ENCODE measurements at regions not wholly inside any gene's neighbourhood (a gene's known extent, or its start where the extent isn't known, plus 50 kb on each side); places are given as distances from the start of the nearest gene placed in this dataset.

- Histone ChIP-seq H3K9me3 (ENCODE audit: control insufficient read depth, insufficient read depth, low read depth, low read length) (no peaks in the 10 kb centered on the region), H3K4me3 (ENCODE audit: low read depth, low read length) (no peak overlapping the region), H3K4me1 (ENCODE audit: control insufficient read depth, insufficient read depth, low read length) (no peaks in the 10 kb centered on the region), H3K27ac (ENCODE audit: low read depth, low read length) (no peak overlapping the region), H3K36me3 (ENCODE audit: control insufficient read depth, insufficient read depth, low read length) (no peaks in the 10 kb centered on the region), H3K9ac (ENCODE audit: low read length) (no peak overlapping the region), H3K27me3 (ENCODE audit: control insufficient read depth, insufficient read depth, low read length) (no peaks in the 10 kb centered on the region)
Observed at GRCh38 chr13:40017662-40018262, 362.3 kb downstream of the COG6 start.

DNA sequence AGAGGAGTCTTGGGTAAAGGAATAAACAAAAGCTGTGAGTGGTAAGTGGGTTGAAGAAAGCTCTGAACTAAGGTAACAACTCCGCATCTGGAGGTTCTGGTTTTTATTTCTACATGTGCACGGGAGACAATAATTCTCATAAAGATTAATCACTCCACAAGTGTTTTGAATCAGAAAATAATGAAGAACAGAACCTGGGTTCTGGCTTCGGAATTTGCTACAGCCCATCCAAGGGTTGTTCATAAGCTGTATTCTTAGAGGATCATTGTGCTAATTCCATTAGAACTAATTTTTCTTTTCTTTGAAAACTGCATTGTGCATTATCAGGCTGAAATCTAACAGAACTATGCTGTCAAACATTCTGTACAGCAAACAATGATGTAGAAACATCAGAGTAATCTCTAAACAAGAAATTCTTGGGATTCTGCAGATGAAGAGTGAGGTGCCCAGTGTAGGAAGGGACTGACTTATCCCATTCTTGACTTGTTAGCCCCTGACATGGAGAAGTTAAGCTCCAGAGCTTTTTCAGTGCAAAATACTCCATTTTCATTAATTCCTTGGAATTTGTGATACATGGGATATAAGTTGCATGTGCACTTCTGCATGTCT lies 368.2 kb downstream of the COG6 start:
- Histone ChIP-seq H3K36me3 (ENCODE audit: control insufficient read depth, insufficient read depth, low read length) (no peaks in the 10 kb centered on the region), H3K4me3 (ENCODE audit: low read depth, low read length) (no peak overlapping the region), H3K9me3 (ENCODE audit: control insufficient read depth, insufficient read depth, low read depth, low read length) (0 out of 2 replicates have a peak, but pooled peaks cover 2% of the 10 kb centered on the region)

GRCh38 chr13:40024204-40024966 lies 368.9 kb downstream of the COG6 start:
- Histone ChIP-seq H3K9me3 (ENCODE audit: control insufficient read depth, insufficient read depth, low read depth, low read length) (0 out of 2 replicates have a peak, but pooled peaks cover 2% of the 10 kb centered on the region), H3K27me3 (ENCODE audit: control insufficient read depth, insufficient read depth, low read length) (no peaks in the 10 kb centered on the region), H3K4me3 (ENCODE audit: low read depth, low read length) (no peak overlapping the region), H3K36me3 (ENCODE audit: control insufficient read depth, insufficient read depth, low read length) (no peaks in the 10 kb centered on the region), H3K27ac (ENCODE audit: low read depth, low read length) (no peak overlapping the region), H3K4me1 (ENCODE audit: control insufficient read depth, insufficient read depth, low read length) (no peaks in the 10 kb centered on the region), H3K9ac (ENCODE audit: low read length) (no peak overlapping the region)

More for the DNA sequence above, 368.2 kb downstream of the COG6 start:
- Histone ChIP-seq H3K27ac (ENCODE audit: low read depth, low read length) (no peak overlapping the region), H3K27me3 (ENCODE audit: control insufficient read depth, insufficient read depth, low read length) (no peaks in the 10 kb centered on the region), H3K9ac (ENCODE audit: low read length) (no peak overlapping the region), H3K4me1 (ENCODE audit: control insufficient read depth, insufficient read depth, low read length) (no peaks in the 10 kb centered on the region)

DNA sequence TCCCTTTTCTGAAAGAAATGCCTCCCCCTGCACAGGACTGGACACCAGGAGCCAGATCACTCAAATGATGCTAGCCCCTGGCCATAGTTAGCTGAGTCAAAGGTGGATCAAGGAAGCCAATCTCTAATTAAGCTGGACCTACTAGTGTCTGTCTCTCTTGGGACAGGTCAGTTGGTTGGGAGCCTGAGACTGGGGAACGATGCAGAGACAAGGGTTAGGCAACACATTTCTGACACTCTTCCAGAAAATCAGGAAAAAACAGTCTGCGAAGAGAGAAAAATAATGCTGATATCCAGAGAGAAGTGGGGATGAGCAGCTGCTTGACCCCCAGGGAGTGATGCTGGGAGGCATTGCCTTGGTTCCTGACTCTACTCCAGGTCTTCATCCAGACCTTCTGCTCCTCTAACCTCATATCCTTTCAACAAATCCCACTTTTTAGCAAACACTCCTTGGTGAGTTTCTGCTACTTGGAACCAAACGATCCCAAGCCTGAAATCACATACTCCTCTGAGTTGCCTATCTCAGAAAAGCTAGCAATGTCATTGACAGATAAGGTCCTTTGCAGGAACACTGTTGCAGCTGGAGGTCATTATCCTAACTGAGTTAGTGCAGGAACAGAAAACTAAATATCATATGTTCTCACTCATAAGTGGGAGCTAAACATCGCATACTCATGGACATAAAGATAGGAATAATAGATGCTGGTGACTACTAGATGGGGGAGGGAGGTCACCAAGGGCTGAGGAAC lies 369.7 kb downstream of the COG6 start:
- no peaks in the 10 kb centered on the region for H3K36me3 ChIP-seq (ENCODE audit: control insufficient read depth, insufficient read depth, low read length)

DNA sequence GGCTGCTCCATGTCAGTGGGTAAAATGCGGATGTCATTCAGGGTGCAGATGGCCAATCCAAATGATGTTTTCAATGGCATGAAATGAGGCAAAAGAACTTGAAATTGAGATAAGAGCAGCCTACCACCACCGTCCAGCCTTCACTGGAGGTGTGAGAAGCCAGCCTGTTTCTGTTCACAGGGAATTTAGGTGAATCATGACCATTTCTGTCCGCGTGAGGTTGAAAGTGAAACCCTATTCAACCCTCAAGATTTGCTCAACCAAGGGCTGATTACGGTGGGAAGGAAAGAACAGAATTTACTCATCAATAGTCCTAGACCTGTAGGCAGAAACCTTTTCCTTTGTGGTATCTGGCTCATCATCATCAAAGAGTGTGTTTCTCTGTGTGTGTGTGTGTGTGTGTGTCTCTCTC lies 370.7 kb downstream of the COG6 start:
- Histone ChIP-seq H3K4me1 (ENCODE audit: control insufficient read depth, insufficient read depth, low read length) (peaks cover 6% of the 10 kb centered on the region), H3K27ac (ENCODE audit: low read depth, low read length) (no peak overlapping the region), H3K9me3 (ENCODE audit: control insufficient read depth, insufficient read depth, low read depth, low read length) (0 out of 2 replicates have a peak, but pooled peaks cover 2% of the 10 kb centered on the region), H3K4me3 (ENCODE audit: low read depth, low read length) (no peak overlapping the region), H3K36me3 (ENCODE audit: control insufficient read depth, insufficient read depth, low read length) (no peaks in the 10 kb centered on the region), H3K9ac (ENCODE audit: low read length) (no peak overlapping the region), H3K27me3 (ENCODE audit: control insufficient read depth, insufficient read depth, low read length) (no peaks in the 10 kb centered on the region)

More for the DNA sequence above, 369.7 kb downstream of the COG6 start:
- Histone ChIP-seq H3K4me1 (ENCODE audit: control insufficient read depth, insufficient read depth, low read length) (no peaks in the 10 kb centered on the region), H3K27ac (ENCODE audit: low read depth, low read length) (no peak overlapping the region), H3K4me3 (ENCODE audit: low read depth, low read length) (no peak overlapping the region), H3K9me3 (ENCODE audit: control insufficient read depth, insufficient read depth, low read depth, low read length) (0 out of 2 replicates have a peak, but pooled peaks cover 2% of the 10 kb centered on the region), H3K27me3 (ENCODE audit: control insufficient read depth, insufficient read depth, low read length) (no peaks in the 10 kb centered on the region), H3K9ac (ENCODE audit: low read length) (no peak overlapping the region)

- H3K27ac ChIP-seq (ENCODE audit: low read depth, low read length): no peak overlapping the region
- H3K9me3 ChIP-seq (ENCODE audit: control insufficient read depth, insufficient read depth, low read depth, low read length): 0 out of 2 replicates have a peak, but pooled peaks cover 2% of the 10 kb centered on the region
- H3K36me3 ChIP-seq (ENCODE audit: control insufficient read depth, insufficient read depth, low read length): no peaks in the 10 kb centered on the region
- no peaks in the 10 kb centered on the region for H3K27me3 ChIP-seq (ENCODE audit: control insufficient read depth, insufficient read depth, low read length)
- H3K4me1 ChIP-seq (ENCODE audit: control insufficient read depth, insufficient read depth, low read length): peaks cover 9% of the 10 kb centered on the region
- no peak overlapping the region for H3K4me3 ChIP-seq (ENCODE audit: low read depth, low read length)
- no peak overlapping the region for H3K9ac ChIP-seq (ENCODE audit: low read length)
Observed at GRCh38 chr13:40026741-40027140, 371.3 kb downstream of the COG6 start.

DNA sequence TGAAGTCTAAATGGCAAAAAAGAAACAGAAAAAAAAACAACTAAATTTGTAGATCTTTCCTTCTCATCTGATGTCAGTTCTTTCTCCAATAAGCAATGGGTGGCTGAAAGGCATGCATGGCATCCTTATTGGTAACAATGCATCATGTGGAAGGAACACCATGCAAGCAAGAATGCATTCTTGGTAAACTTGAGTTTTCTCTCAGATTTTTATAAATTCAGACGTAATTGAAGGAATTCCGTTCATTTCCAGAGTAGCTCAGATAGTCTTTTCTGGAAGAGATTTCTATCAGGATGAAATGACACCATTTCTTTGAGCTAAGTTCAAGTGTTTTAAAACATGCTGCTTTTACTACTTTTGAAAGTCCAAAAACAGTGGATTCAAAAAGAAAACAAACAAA lies 373.0 kb downstream of the COG6 start:
- no peaks in the 10 kb centered on the region for H3K36me3 ChIP-seq (ENCODE audit: control insufficient read depth, insufficient read depth, low read length)
- 0 out of 2 replicates have a peak, but pooled peaks cover 2% of the 10 kb centered on the region for H3K9me3 ChIP-seq (ENCODE audit: control insufficient read depth, insufficient read depth, low read depth, low read length)
- no peak overlapping the region for H3K27ac ChIP-seq (ENCODE audit: low read depth, low read length)
- peaks cover 9% of the 10 kb centered on the region for H3K4me1 ChIP-seq (ENCODE audit: control insufficient read depth, insufficient read depth, low read length)
- H3K27me3 ChIP-seq (ENCODE audit: control insufficient read depth, insufficient read depth, low read length): no peaks in the 10 kb centered on the region
- H3K4me3 ChIP-seq (ENCODE audit: low read depth, low read length): no peak overlapping the region
- H3K9ac ChIP-seq (ENCODE audit: low read length): no peak overlapping the region

DNA sequence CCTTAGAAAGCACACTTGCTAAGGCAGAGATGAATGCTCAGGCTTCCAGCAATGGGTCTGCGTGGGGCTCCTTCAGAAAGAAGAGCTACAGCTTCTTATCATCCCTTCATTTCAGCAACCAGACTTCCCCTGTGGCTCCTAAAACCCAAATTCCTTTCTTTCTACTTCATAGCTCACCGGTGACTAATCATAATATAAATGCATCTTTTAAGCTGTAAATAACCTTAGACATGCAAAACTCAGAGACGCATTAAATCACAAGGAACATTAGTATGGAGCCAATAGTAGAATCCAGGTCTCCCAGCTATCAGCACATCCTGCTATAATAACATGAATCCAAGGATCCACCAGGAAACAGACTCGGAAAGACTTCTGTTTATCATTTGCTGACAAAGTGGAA lies 375.6 kb downstream of the COG6 start:
- H3K27me3 ChIP-seq (ENCODE audit: control insufficient read depth, insufficient read depth, low read length): no peaks in the 10 kb centered on the region
- 0 out of 2 replicates have a peak, but pooled peaks cover 2% of the 10 kb centered on the region for H3K9me3 ChIP-seq (ENCODE audit: control insufficient read depth, insufficient read depth, low read depth, low read length)
- no peak overlapping the region for H3K9ac ChIP-seq (ENCODE audit: low read length)
- H3K27ac ChIP-seq (ENCODE audit: low read depth, low read length): no peak overlapping the region
- H3K4me1 ChIP-seq (ENCODE audit: control insufficient read depth, insufficient read depth, low read length): peaks cover 9% of the 10 kb centered on the region
- H3K4me3 ChIP-seq (ENCODE audit: low read depth, low read length): no peak overlapping the region
- no peaks in the 10 kb centered on the region for H3K36me3 ChIP-seq (ENCODE audit: control insufficient read depth, insufficient read depth, low read length)

DNA sequence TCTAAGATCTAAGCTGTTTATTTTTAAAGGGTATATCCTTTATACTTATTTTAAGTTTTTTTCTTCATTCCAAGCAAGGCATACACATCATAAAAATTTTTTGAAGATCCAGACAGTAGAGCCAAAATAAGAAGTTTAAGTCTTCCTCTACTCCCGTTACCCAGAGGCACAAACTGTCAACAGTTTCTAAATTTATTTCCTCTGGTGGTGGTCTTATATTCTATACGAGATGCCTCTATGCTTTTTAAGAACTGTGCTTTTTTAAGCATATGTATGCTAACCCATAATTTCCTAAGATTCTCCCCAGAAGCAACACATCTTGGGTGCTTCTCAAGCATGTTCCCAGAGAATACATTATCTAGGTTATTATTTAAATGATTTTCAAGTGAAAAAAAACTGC lies 383.6 kb downstream of the COG6 start:
- no peaks in the 10 kb centered on the region for H3K9me3 ChIP-seq (ENCODE audit: control insufficient read depth, insufficient read depth, low read depth, low read length)

DNA sequence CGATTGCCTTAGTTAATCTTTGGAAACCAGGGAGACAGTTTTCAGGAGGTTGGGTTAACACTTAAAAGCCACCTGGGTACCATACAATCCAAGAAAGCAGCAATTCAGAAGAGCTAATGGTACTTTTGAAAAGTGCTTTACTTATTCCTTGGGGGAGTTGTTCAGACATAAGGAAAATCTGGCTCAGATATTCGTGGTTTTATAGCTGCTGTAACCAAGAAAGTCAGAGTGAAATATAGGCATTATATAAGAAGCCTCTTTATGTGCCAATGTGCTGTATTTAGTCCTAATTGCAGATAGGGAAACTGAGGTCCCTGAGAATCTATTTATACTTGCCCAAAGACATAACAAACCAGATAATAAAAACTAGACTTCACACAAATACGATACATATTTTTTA lies 387.5 kb downstream of the COG6 start:
- H3K27me3 ChIP-seq (ENCODE audit: control insufficient read depth, insufficient read depth, low read length): no peaks in the 10 kb centered on the region
- no peaks in the 10 kb centered on the region for H3K9me3 ChIP-seq (ENCODE audit: control insufficient read depth, insufficient read depth, low read depth, low read length)
- no peak overlapping the region for H3K27ac ChIP-seq (ENCODE audit: low read depth, low read length)
- no peak overlapping the region for H3K4me3 ChIP-seq (ENCODE audit: low read depth, low read length)
- no peak overlapping the region for H3K9ac ChIP-seq (ENCODE audit: low read length)
- H3K4me1 ChIP-seq (ENCODE audit: control insufficient read depth, insufficient read depth, low read length): no peaks in the 10 kb centered on the region
- no peaks in the 10 kb centered on the region for H3K36me3 ChIP-seq (ENCODE audit: control insufficient read depth, insufficient read depth, low read length)

More for the DNA sequence above, 383.6 kb downstream of the COG6 start:
- no peaks in the 10 kb centered on the region for H3K36me3 ChIP-seq (ENCODE audit: control insufficient read depth, insufficient read depth, low read length)
- no peak overlapping the region for H3K27ac ChIP-seq (ENCODE audit: low read depth, low read length)
- H3K4me3 ChIP-seq (ENCODE audit: low read depth, low read length): no peak overlapping the region
- H3K4me1 ChIP-seq (ENCODE audit: control insufficient read depth, insufficient read depth, low read length): no peaks in the 10 kb centered on the region
- no peaks in the 10 kb centered on the region for H3K27me3 ChIP-seq (ENCODE audit: control insufficient read depth, insufficient read depth, low read length)
- no peak overlapping the region for H3K9ac ChIP-seq (ENCODE audit: low read length)

All from HUES6 (cell line).